ENCODE measurements at regions not wholly inside any gene's neighbourhood (a gene's known extent, or its start where the extent isn't known, plus 50 kb on each side); places are given as distances from the start of the nearest gene placed in this dataset.

DNA sequence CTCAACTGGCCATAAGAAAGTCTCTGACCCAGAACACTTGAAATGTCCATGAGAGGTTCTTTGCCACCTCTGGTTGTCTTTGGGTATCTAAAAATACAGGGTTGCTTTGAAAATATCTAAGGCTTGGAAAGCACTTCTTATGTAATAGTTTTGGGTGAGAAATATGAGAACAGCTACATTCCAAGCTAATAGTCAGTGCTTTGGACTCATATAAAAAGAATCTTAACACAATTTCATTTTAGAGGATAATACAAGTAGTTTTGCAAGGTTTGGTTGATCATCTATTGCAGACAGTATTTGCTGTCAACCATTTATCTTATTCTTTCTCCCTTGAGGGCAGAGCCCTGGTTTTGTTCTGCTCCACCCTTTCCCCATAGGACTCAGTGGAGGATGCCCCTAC is 207.5 kb downstream of the KCNK2 start:
- TF ChIP-seq, protein P1, sequence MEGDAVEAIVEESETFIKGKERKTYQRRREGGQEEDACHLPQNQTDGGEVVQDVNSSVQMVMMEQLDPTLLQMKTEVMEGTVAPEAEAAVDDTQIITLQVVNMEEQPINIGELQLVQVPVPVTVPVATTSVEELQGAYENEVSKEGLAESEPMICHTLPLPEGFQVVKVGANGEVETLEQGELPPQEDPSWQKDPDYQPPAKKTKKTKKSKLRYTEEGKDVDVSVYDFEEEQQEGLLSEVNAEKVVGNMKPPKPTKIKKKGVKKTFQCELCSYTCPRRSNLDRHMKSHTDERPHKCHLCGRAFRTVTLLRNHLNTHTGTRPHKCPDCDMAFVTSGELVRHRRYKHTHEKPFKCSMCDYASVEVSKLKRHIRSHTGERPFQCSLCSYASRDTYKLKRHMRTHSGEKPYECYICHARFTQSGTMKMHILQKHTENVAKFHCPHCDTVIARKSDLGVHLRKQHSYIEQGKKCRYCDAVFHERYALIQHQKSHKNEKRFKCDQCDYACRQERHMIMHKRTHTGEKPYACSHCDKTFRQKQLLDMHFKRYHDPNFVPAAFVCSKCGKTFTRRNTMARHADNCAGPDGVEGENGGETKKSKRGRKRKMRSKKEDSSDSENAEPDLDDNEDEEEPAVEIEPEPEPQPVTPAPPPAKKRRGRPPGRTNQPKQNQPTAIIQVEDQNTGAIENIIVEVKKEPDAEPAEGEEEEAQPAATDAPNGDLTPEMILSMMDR (conservative IDR thresholded peaks at IDR 0.05; ENCODE audit: low read depth, low read length) = no peak
- TF ChIP-seq, protein P2, sequence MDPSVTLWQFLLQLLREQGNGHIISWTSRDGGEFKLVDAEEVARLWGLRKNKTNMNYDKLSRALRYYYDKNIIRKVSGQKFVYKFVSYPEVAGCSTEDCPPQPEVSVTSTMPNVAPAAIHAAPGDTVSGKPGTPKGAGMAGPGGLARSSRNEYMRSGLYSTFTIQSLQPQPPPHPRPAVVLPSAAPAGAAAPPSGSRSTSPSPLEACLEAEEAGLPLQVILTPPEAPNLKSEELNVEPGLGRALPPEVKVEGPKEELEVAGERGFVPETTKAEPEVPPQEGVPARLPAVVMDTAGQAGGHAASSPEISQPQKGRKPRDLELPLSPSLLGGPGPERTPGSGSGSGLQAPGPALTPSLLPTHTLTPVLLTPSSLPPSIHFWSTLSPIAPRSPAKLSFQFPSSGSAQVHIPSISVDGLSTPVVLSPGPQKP (IDR thresholded peaks at IDR 0.05; ENCODE audit: borderline replicate concordance, low read depth, low read length) = no peak
- no peak for TF ChIP-seq NFE2L2 (IDR thresholded peaks at IDR 0.05; ENCODE audit: low read depth, low read length)
- no peak for TF ChIP-seq MXI1 (IDR thresholded peaks at IDR 0.05; ENCODE audit: borderline replicate concordance, low read depth, low read length)
- TF ChIP-seq POLR2A (IDR thresholded peaks at IDR 0.05; ENCODE audit: low read depth, low read length) = no peak
- no peak for TF ChIP-seq SMC3 (IDR thresholded peaks at IDR 0.05; ENCODE audit: low read depth, low read length)
- no peak for TF ChIP-seq RAD21 (IDR thresholded peaks at IDR 0.05; ENCODE audit: low read length)
- no peak for TF ChIP-seq CHD1 (IDR thresholded peaks at IDR 0.05; ENCODE audit: low read depth, low read length)
- TF ChIP-seq, protein P3, sequence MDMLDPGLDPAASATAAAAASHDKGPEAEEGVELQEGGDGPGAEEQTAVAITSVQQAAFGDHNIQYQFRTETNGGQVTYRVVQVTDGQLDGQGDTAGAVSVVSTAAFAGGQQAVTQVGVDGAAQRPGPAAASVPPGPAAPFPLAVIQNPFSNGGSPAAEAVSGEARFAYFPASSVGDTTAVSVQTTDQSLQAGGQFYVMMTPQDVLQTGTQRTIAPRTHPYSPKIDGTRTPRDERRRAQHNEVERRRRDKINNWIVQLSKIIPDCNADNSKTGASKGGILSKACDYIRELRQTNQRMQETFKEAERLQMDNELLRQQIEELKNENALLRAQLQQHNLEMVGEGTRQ (IDR thresholded peaks at IDR 0.05; ENCODE audit: low read depth, low read length) = no peak
- TF ChIP-seq FOS (IDR thresholded peaks at IDR 0.05; ENCODE audit: low read depth, low read length) = no peak
- TF ChIP-seq CEBPB (IDR thresholded peaks at IDR 0.05; ENCODE audit: low read depth, low read length) = no peak
- TF ChIP-seq BHLHE40 (IDR thresholded peaks at IDR 0.05; ENCODE audit: low read depth, low read length) = no peak
- no peak for TF ChIP-seq RFX5 (IDR thresholded peaks at IDR 0.05; ENCODE audit: low read depth, low read length)
- TF ChIP-seq MAFK (IDR thresholded peaks at IDR 0.05; ENCODE audit: low read depth, low read length) = no peak

Measured in IMR-90 (cell line).